ENCODE measurements at regions not wholly inside any gene's neighbourhood (a gene's known extent, or its start where the extent isn't known, plus 50 kb on each side); places are given as distances from the start of the nearest gene placed in this dataset.

GRCh38 chr2:201955231-201955630 lies 78.4 kb upstream of the FZD7 start:
- no peak for TF ChIP-seq CTCF (optimal IDR thresholded peaks at IDR 0.05 in 1 of 3, IDR thresholded peaks at IDR 0.05 in 1 of 3, conservative IDR thresholded peaks at IDR 0.05 in 1 of 3; ENCODE audit: extremely low read depth in 1 of 3, insufficient read depth in 2 of 3, low read length in 3 of 3)
- TF ChIP-seq EZH2 (IDR thresholded peaks at IDR 0.05; ENCODE audit: low read length) = no peak
